HCT116 (cell line): ENCODE measurements at regions not wholly inside any gene's neighbourhood (a gene's known extent, or its start where the extent isn't known, plus 50 kb on each side); places are given as distances from the start of the nearest gene placed in this dataset.

ENCODE experiments used
- EZH2 ChIP-seq: fragments of 200-600 bp; sonication (generic); IDR thresholded peaks from 2 replicates; pipeline ENCODE4 v1.6.1; 2017; ENCODE audit warnings: antibody characterized with exemption, mixed run types
- EZH2phosphoT487 ChIP-seq: fragments of 200-600 bp; IDR thresholded peaks from 2 replicates; pipeline ENCODE4 v1.6.1; 2018; ENCODE audit warnings: antibody characterized with exemption, borderline replicate concordance
- POLR2A ChIP-seq: IDR thresholded peaks from 2 replicates; pipeline ENCODE4 v1.7.0; 2011; ENCODE audit warnings: borderline replicate concordance; ENCODE audit not compliant: insufficient read depth, insufficient read length; ENCODE audit errors: extremely low read depth
- SIN3A ChIP-seq: IDR thresholded peaks from 2 replicates; pipeline ENCODE4 v1.6.1; 2012; ENCODE audit warnings: low read depth
- SP1 ChIP-seq: IDR thresholded peaks from 2 replicates; pipeline ENCODE4 v1.6.1; 2012; ENCODE audit warnings: low read depth
- TF ChIP-seq, protein P1 (sequence below), 3 experiments: fragments of 200-600 bp in 1 of 3; sonication (generic) in 1 of 3; IDR thresholded peaks in 2 of 3; conservative IDR thresholded peaks in 1 of 3; 2 replicates each; pipeline ENCODE4 v1.5.1; 2012 to 2017; ENCODE audit warnings: low read depth in 2 of 3, low read length in 2 of 3, antibody characterized with exemption in 1 of 3, borderline replicate concordance in 1 of 3, control low read depth in 1 of 3, mild to moderate bottlenecking in 1 of 3, mixed read lengths in 1 of 3, mixed run types in 1 of 3, moderate library complexity in 1 of 3; ENCODE audit not compliant: insufficient read depth in 1 of 3
- TF ChIP-seq, protein P2 (sequence below): IDR thresholded peaks from 2 replicates; pipeline ENCODE4 v1.6.1; 2012; ENCODE audit warnings: low read depth
- TF ChIP-seq, protein P3 (sequence below): IDR thresholded peaks from 2 replicates; pipeline ENCODE4 v1.6.1; 2011; ENCODE audit warnings: mild to moderate bottlenecking, low read length, moderate library complexity; ENCODE audit not compliant: insufficient replicate concordance; ENCODE audit errors: extremely low read depth

DNA sequence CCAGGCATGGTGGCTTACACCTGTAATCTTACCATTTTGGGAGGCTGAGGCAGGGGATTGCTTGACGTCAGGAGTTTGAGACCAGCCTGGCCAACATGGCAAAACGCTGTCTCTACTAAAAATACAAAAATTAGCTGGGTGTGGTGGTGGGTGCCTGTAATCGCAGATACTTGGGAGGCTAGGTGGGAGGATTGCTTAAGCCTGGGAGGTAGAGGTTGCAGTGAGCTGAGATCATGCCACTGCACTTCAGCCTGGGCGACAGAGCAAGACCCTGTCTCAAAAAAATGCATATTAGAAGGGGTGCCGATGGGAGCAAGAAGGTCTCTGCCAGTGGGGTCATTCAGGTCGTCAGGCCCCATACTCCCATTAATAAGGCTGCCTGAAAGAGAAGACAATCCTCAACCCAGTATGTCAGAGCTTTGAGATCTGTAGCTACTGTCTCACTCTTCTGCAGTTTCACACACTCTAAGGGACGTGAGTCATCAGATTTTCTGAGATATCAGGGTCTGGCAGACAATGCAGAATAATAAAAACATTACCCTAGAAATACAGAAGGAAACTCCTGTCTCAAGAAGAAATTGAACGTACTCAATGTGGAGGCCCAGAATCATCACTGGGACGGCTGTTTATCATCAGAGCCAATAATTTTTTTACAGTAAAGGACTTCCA, 176.7 kb upstream of the FAT1 start:
- TF ChIP-seq SIN3A: no peak
- TF ChIP-seq, protein P1, sequence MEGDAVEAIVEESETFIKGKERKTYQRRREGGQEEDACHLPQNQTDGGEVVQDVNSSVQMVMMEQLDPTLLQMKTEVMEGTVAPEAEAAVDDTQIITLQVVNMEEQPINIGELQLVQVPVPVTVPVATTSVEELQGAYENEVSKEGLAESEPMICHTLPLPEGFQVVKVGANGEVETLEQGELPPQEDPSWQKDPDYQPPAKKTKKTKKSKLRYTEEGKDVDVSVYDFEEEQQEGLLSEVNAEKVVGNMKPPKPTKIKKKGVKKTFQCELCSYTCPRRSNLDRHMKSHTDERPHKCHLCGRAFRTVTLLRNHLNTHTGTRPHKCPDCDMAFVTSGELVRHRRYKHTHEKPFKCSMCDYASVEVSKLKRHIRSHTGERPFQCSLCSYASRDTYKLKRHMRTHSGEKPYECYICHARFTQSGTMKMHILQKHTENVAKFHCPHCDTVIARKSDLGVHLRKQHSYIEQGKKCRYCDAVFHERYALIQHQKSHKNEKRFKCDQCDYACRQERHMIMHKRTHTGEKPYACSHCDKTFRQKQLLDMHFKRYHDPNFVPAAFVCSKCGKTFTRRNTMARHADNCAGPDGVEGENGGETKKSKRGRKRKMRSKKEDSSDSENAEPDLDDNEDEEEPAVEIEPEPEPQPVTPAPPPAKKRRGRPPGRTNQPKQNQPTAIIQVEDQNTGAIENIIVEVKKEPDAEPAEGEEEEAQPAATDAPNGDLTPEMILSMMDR (IDR thresholded peaks at IDR 0.05 in 2 of 3, conservative IDR thresholded peaks at IDR 0.05 in 1 of 3; ENCODE audit: borderline replicate concordance in 1 of 3, insufficient read depth in 1 of 3, low read depth in 2 of 3, low read length in 2 of 3): no peak
- TF ChIP-seq, protein P2, sequence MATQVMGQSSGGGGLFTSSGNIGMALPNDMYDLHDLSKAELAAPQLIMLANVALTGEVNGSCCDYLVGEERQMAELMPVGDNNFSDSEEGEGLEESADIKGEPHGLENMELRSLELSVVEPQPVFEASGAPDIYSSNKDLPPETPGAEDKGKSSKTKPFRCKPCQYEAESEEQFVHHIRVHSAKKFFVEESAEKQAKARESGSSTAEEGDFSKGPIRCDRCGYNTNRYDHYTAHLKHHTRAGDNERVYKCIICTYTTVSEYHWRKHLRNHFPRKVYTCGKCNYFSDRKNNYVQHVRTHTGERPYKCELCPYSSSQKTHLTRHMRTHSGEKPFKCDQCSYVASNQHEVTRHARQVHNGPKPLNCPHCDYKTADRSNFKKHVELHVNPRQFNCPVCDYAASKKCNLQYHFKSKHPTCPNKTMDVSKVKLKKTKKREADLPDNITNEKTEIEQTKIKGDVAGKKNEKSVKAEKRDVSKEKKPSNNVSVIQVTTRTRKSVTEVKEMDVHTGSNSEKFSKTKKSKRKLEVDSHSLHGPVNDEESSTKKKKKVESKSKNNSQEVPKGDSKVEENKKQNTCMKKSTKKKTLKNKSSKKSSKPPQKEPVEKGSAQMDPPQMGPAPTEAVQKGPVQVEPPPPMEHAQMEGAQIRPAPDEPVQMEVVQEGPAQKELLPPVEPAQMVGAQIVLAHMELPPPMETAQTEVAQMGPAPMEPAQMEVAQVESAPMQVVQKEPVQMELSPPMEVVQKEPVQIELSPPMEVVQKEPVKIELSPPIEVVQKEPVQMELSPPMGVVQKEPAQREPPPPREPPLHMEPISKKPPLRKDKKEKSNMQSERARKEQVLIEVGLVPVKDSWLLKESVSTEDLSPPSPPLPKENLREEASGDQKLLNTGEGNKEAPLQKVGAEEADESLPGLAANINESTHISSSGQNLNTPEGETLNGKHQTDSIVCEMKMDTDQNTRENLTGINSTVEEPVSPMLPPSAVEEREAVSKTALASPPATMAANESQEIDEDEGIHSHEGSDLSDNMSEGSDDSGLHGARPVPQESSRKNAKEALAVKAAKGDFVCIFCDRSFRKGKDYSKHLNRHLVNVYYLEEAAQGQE: no peak
- no peak for TF ChIP-seq POLR2A
- TF ChIP-seq EZH2phosphoT487: no peak
- TF ChIP-seq, protein P3, sequence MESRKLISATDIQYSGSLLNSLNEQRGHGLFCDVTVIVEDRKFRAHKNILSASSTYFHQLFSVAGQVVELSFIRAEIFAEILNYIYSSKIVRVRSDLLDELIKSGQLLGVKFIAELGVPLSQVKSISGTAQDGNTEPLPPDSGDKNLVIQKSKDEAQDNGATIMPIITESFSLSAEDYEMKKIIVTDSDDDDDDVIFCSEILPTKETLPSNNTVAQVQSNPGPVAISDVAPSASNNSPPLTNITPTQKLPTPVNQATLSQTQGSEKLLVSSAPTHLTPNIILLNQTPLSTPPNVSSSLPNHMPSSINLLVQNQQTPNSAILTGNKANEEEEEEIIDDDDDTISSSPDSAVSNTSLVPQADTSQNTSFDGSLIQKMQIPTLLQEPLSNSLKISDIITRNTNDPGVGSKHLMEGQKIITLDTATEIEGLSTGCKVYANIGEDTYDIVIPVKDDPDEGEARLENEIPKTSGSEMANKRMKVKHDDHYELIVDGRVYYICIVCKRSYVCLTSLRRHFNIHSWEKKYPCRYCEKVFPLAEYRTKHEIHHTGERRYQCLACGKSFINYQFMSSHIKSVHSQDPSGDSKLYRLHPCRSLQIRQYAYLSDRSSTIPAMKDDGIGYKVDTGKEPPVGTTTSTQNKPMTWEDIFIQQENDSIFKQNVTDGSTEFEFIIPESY: no peak
- no peak for TF ChIP-seq SP1
- no peak for TF ChIP-seq EZH2
